ENCODE measurements at regions not wholly inside any gene's neighbourhood (a gene's known extent, or its start where the extent isn't known, plus 50 kb on each side); places are given as distances from the start of the nearest gene placed in this dataset.

DNA sequence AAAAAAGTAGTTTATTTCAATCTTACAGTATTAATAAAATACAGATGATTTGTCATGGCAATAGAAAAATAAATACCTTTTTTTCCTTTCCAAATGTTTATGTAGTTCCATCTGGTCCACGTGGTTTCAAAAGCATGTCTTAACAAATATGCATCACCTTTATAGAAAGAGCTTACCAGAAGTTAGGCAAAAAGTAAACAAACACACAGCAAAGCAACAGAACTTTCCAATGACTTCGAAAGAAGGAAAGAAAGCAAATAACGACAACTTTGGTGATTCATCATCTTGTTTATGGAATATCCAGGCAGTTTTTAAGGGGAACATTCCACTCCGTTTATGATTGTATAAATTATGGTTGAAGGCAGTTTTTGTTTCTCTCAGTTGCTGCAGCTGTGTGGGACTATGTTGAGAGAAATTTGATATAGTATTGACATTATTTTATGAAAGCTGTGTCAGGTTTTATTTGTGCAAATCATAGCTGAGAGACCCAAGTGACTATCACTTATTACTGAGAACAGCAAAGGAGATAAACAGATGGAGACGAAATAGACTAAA lies 203.1 kb downstream of the CDC14C start:
- H3K36me3 Mint-ChIP-seq, result no peaks in the 10 kb centered on the region
- no peaks in the 10 kb centered on the region for H3K36me3 ChIP-seq (replicated peaks in 1 of 2; ENCODE audit: control insufficient read depth in 1 of 2, insufficient read depth in 2 of 2, low read length in 2 of 2)
- peaks cover 0 to 3% (median 0%) of the 10 kb centered on the region in 3 donors for H3K27me3 Mint-ChIP-seq (ENCODE audit: low read depth in 3 of 3)
- H3K4me1 Mint-ChIP-seq, result no peaks in the 10 kb centered on the region
- H3K9ac ChIP-seq (ENCODE audit: insufficient read depth, low read length, poor library complexity, severe bottlenecking), result no peak overlapping the region
- TF ChIP-seq, protein P1, sequence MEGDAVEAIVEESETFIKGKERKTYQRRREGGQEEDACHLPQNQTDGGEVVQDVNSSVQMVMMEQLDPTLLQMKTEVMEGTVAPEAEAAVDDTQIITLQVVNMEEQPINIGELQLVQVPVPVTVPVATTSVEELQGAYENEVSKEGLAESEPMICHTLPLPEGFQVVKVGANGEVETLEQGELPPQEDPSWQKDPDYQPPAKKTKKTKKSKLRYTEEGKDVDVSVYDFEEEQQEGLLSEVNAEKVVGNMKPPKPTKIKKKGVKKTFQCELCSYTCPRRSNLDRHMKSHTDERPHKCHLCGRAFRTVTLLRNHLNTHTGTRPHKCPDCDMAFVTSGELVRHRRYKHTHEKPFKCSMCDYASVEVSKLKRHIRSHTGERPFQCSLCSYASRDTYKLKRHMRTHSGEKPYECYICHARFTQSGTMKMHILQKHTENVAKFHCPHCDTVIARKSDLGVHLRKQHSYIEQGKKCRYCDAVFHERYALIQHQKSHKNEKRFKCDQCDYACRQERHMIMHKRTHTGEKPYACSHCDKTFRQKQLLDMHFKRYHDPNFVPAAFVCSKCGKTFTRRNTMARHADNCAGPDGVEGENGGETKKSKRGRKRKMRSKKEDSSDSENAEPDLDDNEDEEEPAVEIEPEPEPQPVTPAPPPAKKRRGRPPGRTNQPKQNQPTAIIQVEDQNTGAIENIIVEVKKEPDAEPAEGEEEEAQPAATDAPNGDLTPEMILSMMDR (IDR thresholded peaks at IDR 0.05), result no peak
- H3K4me1 ChIP-seq (ENCODE audit: control insufficient read depth in 1 of 2, insufficient read depth in 2 of 2, low read length in 2 of 2), result no peaks in the 10 kb centered on the region
- peaks cover 0 to 2% (median 0%) of the 10 kb centered on the region in 7 donors for H3K9me3 Mint-ChIP-seq
- H4K20me1 ChIP-seq (ENCODE audit: insufficient read depth, low read length), result no peaks in the 10 kb centered on the region
- no peak overlapping the region for H3K4me2 ChIP-seq (replicated peaks; ENCODE audit: extremely low read depth, low read length, poor library complexity, severe bottlenecking)
- no peak overlapping the region for H2AFZ ChIP-seq (ENCODE audit: insufficient read depth, low read depth, low read length, poor library complexity, severe bottlenecking)
- 80% methylated on average over 1 of the region's 5 CpGs for WGBS (ENCODE audit: insufficient coverage)
- no peak overlapping the region for H3K4me3 ChIP-seq (replicated peaks in 1 of 3; ENCODE audit: low read depth in 2 of 3, low read length in 3 of 3)
- no peaks in the 10 kb centered on the region for H3K9me3 ChIP-seq (replicated peaks in 1 of 2; ENCODE audit: control insufficient read depth in 1 of 2, insufficient read depth in 1 of 2, low read length in 2 of 2)
- intact Hi-C loops (cut with micrococcal nuclease), result no loop called here
- no peaks in the 10 kb centered on the region for H3K79me2 ChIP-seq (ENCODE audit: insufficient read depth, low read length)
- H3K27me3 ChIP-seq (ENCODE audit: control insufficient read depth in 2 of 2, insufficient read depth in 2 of 2, low read length in 2 of 2), result no peaks in the 10 kb centered on the region
- no peak overlapping the region for H3K4me3 Mint-ChIP-seq
- no peak overlapping the region for H3K27ac ChIP-seq (ENCODE audit: low read depth in 1 of 2, low read length in 2 of 2)
- no peak for DNase-seq
- no peak overlapping the region for H3K27ac Mint-ChIP-seq

DNA sequence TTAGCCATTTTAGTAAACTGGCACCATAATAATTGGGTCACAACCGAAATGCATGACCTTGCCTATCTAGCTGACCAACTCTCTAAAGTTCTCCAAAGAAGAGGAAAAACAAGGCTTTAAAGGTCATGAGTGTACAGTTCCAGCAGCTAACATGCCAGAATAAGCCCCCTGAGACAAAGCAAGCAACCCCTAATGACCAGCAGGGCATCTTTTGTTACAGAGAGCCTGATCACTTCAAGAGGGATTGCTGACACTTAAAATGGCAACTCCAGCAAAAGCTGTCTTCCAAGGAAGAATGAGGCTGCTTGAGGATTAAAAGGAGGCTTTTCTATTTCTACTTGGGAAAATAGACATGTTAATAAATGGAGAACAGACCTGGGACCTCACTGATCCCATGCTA lies 213.6 kb downstream of the CDC14C start:
- 90% methylated on average over 1 of the region's 1 CpG for WGBS (ENCODE audit: insufficient coverage)

More for the DNA sequence above, 213.6 kb downstream of the CDC14C start:
- no peak overlapping the region for H3K9ac ChIP-seq (ENCODE audit: insufficient read depth, low read length, poor library complexity, severe bottlenecking)
- intact Hi-C loops (cut with micrococcal nuclease), result no loop called here
- no peaks in the 10 kb centered on the region for H3K79me2 ChIP-seq (ENCODE audit: insufficient read depth, low read length)
- H3K9me3 Mint-ChIP-seq, result peaks cover 0 to 12% (median 1%) of the 10 kb centered on the region in 7 donors
- no peaks in the 10 kb centered on the region for H3K9me3 ChIP-seq (replicated peaks in 1 of 2; ENCODE audit: control insufficient read depth in 1 of 2, insufficient read depth in 1 of 2, low read length in 2 of 2)
- H3K4me3 Mint-ChIP-seq, result no peak overlapping the region
- no peaks in the 10 kb centered on the region for H3K27me3 ChIP-seq (ENCODE audit: control insufficient read depth in 2 of 2, insufficient read depth in 2 of 2, low read length in 2 of 2)
- H4K20me1 ChIP-seq (ENCODE audit: insufficient read depth, low read length), result no peaks in the 10 kb centered on the region
- H3K4me1 ChIP-seq (ENCODE audit: control insufficient read depth in 1 of 2, insufficient read depth in 2 of 2, low read length in 2 of 2), result no peaks in the 10 kb centered on the region
- no peaks in the 10 kb centered on the region for H3K4me1 Mint-ChIP-seq
- no peak overlapping the region for H3K4me2 ChIP-seq (replicated peaks; ENCODE audit: extremely low read depth, low read length, poor library complexity, severe bottlenecking)
- DNase-seq, result no peak
- no peaks in the 10 kb centered on the region for H3K27me3 Mint-ChIP-seq (ENCODE audit: low read depth in 3 of 3)
- TF ChIP-seq, protein P1 (IDR thresholded peaks at IDR 0.05), result no peak
- H3K36me3 Mint-ChIP-seq, result no peaks in the 10 kb centered on the region
- no peaks in the 10 kb centered on the region for H3K36me3 ChIP-seq (replicated peaks in 1 of 2; ENCODE audit: control insufficient read depth in 1 of 2, insufficient read depth in 2 of 2, low read length in 2 of 2)
- H3K27ac Mint-ChIP-seq, result no peak overlapping the region
- no peak overlapping the region for H3K4me3 ChIP-seq (replicated peaks in 1 of 3; ENCODE audit: low read depth in 2 of 3, low read length in 3 of 3)
- H2AFZ ChIP-seq (ENCODE audit: insufficient read depth, low read depth, low read length, poor library complexity, severe bottlenecking), result no peak overlapping the region
- H3K27ac ChIP-seq (ENCODE audit: low read depth in 1 of 2, low read length in 2 of 2), result no peak overlapping the region
